GM23338 (cell line): ENCODE measurements at regions not wholly inside any gene's neighbourhood (a gene's known extent, or its start where the extent isn't known, plus 50 kb on each side); places are given as distances from the start of the nearest gene placed in this dataset.

Source experiments
- CREB1 ChIP-seq: fragments of 250-450 bp; sonication (Bioruptor Pico); IDR thresholded peaks from 2 replicates; pipeline ENCODE4 v1.5.0; 2020; ENCODE audit warnings: low read depth, mild to moderate bottlenecking, moderate library complexity
- EZH2 ChIP-seq: fragments of 200-600 bp; sonication (generic); IDR thresholded peaks from one replicate; pipeline ENCODE4 v1.8.0; 2017; ENCODE audit warnings: antibody characterized with exemption, mild to moderate bottlenecking, low read depth; ENCODE audit not compliant: unreplicated experiment
- EZH2phosphoT487 ChIP-seq: fragments of 200-600 bp; sonication (generic); IDR thresholded peaks from one replicate; pipeline ENCODE4 v1.8.1; 2018; ENCODE audit warnings: antibody characterized with exemption; ENCODE audit not compliant: unreplicated experiment
- JUNB ChIP-seq: IDR thresholded peaks from one replicate; pipeline ENCODE4 v1.6.1; 2016; ENCODE audit warnings: antibody characterized with exemption; ENCODE audit not compliant: unreplicated experiment
- NANOG ChIP-seq: IDR thresholded peaks from 2 replicates; pipeline ENCODE4 v1.6.1; 2016; ENCODE audit warnings: antibody characterized with exemption, borderline replicate concordance
- POLR2AphosphoS5 ChIP-seq: IDR thresholded peaks from 2 replicates; pipeline ENCODE4 v1.6.1; 2016; ENCODE audit warnings: antibody characterized with exemption, low read depth
- STAT1 ChIP-seq: IDR thresholded peaks from one replicate; pipeline ENCODE4 v1.6.1; 2016; ENCODE audit warnings: antibody characterized with exemption; ENCODE audit not compliant: unreplicated experiment
- ZNF114 ChIP-seq: fragments of 250-450 bp; sonication (Bioruptor Pico); IDR thresholded peaks from 2 replicates; pipeline ENCODE4 v1.5.0; 2020; ENCODE audit warnings: mild to moderate bottlenecking, moderate library complexity
- ZNF331 ChIP-seq: fragments of 250-450 bp; sonication (Bioruptor Pico); IDR thresholded peaks from 2 replicates; pipeline ENCODE4 v1.5.0; 2020; ENCODE audit warnings: low read depth, mild to moderate bottlenecking, moderate library complexity
- TF ChIP-seq, protein P1 (sequence below), 2 experiments: fragments of 200-600 bp in 1 of 2; sonication (generic) in 1 of 2; conservative IDR thresholded peaks; 2 replicates each; pipeline versions ENCODE4 v1.5.1 to v1.6.1; 2016 to 2017; ENCODE audit warnings: antibody characterized with exemption in 2 of 2, low read depth in 2 of 2, mild to moderate bottlenecking in 2 of 2, moderate library complexity in 1 of 2
- TF ChIP-seq, protein P2 (sequence below): IDR thresholded peaks from one replicate; pipeline ENCODE4 v1.6.1; 2018; ENCODE audit warnings: antibody characterized with exemption; ENCODE audit not compliant: unreplicated experiment
- TF ChIP-seq, protein P3 (sequence below): IDR thresholded peaks from 2 replicates; pipeline ENCODE4 v1.6.1; 2016; ENCODE audit warnings: antibody characterized with exemption
- TF ChIP-seq, protein P4 (sequence below): fragments of 250-450 bp; sonication (Bioruptor Pico); IDR thresholded peaks from 2 replicates; pipeline ENCODE4 v1.5.0; 2020; ENCODE audit warnings: mild to moderate bottlenecking, moderate library complexity

DNA sequence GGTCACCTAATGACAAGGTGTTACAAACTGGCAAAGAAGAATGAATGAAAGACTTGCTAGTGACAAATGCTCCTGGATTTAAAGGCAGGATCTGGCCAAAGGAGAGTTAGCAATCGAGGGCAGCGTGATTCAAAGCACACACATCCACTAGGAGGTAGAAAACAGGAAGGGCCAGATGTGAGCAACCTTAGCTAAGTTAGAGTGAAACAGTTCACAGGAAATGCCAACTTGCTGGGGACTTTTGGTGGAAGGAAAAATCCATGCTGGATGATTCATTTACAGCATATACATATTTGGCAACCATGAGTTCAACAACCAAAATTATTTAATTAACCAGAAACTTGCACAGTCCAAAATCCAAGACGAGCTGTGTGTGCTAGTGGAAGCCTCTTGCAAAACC lies 276.9 kb downstream of the PTTG2 start:
- TF ChIP-seq, protein P1, sequence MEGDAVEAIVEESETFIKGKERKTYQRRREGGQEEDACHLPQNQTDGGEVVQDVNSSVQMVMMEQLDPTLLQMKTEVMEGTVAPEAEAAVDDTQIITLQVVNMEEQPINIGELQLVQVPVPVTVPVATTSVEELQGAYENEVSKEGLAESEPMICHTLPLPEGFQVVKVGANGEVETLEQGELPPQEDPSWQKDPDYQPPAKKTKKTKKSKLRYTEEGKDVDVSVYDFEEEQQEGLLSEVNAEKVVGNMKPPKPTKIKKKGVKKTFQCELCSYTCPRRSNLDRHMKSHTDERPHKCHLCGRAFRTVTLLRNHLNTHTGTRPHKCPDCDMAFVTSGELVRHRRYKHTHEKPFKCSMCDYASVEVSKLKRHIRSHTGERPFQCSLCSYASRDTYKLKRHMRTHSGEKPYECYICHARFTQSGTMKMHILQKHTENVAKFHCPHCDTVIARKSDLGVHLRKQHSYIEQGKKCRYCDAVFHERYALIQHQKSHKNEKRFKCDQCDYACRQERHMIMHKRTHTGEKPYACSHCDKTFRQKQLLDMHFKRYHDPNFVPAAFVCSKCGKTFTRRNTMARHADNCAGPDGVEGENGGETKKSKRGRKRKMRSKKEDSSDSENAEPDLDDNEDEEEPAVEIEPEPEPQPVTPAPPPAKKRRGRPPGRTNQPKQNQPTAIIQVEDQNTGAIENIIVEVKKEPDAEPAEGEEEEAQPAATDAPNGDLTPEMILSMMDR (conservative IDR thresholded peaks at IDR 0.05; ENCODE audit: low read depth in 2 of 2), result no peak
- no peak for TF ChIP-seq NANOG
- TF ChIP-seq EZH2phosphoT487, result no peak
- TF ChIP-seq EZH2, result no peak
- TF ChIP-seq, protein P2, sequence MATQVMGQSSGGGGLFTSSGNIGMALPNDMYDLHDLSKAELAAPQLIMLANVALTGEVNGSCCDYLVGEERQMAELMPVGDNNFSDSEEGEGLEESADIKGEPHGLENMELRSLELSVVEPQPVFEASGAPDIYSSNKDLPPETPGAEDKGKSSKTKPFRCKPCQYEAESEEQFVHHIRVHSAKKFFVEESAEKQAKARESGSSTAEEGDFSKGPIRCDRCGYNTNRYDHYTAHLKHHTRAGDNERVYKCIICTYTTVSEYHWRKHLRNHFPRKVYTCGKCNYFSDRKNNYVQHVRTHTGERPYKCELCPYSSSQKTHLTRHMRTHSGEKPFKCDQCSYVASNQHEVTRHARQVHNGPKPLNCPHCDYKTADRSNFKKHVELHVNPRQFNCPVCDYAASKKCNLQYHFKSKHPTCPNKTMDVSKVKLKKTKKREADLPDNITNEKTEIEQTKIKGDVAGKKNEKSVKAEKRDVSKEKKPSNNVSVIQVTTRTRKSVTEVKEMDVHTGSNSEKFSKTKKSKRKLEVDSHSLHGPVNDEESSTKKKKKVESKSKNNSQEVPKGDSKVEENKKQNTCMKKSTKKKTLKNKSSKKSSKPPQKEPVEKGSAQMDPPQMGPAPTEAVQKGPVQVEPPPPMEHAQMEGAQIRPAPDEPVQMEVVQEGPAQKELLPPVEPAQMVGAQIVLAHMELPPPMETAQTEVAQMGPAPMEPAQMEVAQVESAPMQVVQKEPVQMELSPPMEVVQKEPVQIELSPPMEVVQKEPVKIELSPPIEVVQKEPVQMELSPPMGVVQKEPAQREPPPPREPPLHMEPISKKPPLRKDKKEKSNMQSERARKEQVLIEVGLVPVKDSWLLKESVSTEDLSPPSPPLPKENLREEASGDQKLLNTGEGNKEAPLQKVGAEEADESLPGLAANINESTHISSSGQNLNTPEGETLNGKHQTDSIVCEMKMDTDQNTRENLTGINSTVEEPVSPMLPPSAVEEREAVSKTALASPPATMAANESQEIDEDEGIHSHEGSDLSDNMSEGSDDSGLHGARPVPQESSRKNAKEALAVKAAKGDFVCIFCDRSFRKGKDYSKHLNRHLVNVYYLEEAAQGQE, result no peak
- TF ChIP-seq POLR2AphosphoS5, result no peak
- TF ChIP-seq JUNB, result no peak
- TF ChIP-seq, protein P3, sequence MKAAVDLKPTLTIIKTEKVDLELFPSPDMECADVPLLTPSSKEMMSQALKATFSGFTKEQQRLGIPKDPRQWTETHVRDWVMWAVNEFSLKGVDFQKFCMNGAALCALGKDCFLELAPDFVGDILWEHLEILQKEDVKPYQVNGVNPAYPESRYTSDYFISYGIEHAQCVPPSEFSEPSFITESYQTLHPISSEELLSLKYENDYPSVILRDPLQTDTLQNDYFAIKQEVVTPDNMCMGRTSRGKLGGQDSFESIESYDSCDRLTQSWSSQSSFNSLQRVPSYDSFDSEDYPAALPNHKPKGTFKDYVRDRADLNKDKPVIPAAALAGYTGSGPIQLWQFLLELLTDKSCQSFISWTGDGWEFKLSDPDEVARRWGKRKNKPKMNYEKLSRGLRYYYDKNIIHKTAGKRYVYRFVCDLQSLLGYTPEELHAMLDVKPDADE, result no peak
- TF ChIP-seq ZNF114, result no peak
- TF ChIP-seq CREB1 (CRISPR knock-in tag), result no peak
- TF ChIP-seq ZNF331 (CRISPR knock-in tag), result no peak
- TF ChIP-seq STAT1, result no peak
- TF ChIP-seq, protein P4, sequence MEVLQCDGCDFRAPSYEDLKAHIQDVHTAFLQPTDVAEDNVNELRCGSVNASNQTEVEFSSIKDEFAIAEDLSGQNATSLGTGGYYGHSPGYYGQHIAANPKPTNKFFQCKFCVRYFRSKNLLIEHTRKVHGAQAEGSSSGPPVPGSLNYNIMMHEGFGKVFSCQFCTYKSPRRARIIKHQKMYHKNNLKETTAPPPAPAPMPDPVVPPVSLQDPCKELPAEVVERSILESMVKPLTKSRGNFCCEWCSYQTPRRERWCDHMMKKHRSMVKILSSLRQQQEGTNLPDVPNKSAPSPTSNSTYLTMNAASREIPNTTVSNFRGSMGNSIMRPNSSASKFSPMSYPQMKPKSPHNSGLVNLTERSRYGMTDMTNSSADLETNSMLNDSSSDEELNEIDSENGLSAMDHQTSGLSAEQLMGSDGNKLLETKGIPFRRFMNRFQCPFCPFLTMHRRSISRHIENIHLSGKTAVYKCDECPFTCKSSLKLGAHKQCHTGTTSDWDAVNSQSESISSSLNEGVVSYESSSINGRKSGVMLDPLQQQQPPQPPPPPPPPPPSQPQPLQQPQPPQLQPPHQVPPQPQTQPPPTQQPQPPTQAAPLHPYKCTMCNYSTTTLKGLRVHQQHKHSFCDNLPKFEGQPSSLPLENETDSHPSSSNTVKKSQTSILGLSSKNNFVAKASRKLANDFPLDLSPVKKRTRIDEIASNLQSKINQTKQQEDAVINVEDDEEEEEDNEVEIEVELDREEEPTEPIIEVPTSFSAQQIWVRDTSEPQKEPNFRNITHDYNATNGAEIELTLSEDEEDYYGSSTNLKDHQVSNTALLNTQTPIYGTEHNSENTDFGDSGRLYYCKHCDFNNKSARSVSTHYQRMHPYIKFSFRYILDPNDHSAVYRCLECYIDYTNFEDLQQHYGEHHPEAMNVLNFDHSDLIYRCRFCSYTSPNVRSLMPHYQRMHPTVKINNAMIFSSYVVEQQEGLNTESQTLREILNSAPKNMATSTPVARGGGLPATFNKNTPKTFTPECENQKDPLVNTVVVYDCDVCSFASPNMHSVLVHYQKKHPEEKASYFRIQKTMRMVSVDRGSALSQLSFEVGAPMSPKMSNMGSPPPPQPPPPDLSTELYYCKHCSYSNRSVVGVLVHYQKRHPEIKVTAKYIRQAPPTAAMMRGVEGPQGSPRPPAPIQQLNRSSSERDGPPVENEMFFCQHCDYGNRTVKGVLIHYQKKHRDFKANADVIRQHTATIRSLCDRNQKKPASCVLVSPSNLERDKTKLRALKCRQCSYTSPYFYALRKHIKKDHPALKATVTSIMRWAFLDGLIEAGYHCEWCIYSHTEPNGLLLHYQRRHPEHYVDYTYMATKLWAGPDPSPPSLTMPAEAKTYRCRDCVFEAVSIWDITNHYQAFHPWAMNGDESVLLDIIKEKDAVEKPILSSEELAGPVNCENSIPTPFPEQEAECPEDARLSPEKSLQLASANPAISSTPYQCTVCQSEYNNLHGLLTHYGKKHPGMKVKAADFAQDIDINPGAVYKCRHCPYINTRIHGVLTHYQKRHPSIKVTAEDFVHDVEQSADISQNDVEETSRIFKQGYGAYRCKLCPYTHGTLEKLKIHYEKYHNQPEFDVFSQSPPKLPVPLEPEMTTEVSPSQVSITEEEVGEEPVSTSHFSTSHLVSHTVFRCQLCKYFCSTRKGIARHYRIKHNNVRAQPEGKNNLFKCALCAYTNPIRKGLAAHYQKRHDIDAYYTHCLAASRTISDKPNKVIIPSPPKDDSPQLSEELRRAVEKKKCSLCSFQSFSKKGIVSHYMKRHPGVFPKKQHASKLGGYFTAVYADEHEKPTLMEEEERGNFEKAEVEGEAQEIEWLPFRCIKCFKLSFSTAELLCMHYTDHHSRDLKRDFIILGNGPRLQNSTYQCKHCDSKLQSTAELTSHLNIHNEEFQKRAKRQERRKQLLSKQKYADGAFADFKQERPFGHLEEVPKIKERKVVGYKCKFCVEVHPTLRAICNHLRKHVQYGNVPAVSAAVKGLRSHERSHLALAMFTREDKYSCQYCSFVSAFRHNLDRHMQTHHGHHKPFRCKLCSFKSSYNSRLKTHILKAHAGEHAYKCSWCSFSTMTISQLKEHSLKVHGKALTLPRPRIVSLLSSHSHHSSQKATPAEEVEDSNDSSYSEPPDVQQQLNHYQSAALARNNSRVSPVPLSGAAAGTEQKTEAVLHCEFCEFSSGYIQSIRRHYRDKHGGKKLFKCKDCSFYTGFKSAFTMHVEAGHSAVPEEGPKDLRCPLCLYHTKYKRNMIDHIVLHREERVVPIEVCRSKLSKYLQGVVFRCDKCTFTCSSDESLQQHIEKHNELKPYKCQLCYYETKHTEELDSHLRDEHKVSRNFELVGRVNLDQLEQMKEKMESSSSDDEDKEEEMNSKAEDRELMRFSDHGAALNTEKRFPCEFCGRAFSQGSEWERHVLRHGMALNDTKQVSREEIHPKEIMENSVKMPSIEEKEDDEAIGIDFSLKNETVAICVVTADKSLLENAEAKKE, result no peak
